Urothelium cell line (cell line): ENCODE measurements at regions not wholly inside any gene's neighbourhood (a gene's known extent, or its start where the extent isn't known, plus 50 kb on each side); places are given as distances from the start of the nearest gene placed in this dataset.
"Not testable (repeated sequence)": the region's sequence is repeated elsewhere in the genome, so short reads cannot be mapped to it uniquely, and the experiment has no call there.

Experiments used
- DNase-seq: peaks from one replicate; pipeline ENCODE4 v3.0.0; 2011; ENCODE audit warnings: low spot score, mixed read lengths
- FAIRE-seq: peaks from 2 replicates; lab custom pipeline; 2011; peaks lifted over from hg19 to GRCh38; lab: Jason Lieb, UNC

- FAIRE-seq (no peak), DNase-seq (no peak)
Observed at GRCh38 chr7:39824456-39825200, 125.4 kb upstream of the CDK13 start.

DNA sequence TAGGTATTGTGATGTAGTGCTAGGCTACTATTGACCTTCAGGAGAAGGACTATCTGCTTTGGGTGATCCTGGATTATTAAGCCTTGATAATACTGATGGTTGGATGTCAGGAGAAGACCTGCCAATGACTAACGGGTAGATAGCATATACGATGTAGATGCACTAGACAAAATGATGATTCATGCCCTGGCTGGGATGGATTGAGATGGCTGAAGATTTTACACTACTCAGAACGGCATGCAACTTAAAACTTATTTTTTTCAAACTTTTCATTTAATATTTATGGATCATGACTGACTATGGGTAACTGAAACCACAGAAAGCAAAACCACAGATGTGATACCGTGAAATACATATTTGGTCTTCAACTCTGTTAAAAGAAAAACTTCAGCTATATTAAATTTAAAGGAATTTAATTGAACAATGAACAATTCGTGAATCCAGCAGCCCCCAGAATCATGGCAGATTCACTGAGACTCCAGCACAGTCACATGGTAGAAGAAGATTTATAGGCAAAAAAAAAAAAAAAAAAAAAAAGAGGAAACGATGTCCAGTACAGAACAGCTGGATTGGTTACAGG, 124.6 kb upstream of the CDK13 start:
- DNase-seq (no peak), FAIRE-seq (no peak)

DNA sequence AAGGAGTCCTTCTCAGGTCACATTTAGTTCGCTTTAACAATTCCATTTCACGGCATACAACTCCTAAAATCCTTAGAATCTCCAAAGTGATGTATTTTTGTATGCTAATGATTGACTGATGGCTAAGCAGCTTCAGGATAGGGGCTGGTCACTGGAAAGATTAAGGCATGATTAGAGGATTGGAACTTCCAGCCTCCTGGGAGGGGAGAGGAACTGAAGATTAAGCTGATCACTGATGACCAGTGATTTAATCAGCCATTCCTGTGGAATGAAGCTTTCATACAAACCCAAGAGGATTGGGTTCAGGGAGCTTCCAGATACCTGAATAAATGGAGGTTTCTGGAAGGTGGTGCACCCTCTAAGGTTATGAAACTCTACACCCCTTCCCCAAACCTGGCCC, 123.9 kb upstream of the CDK13 start:
- FAIRE-seq (no peak), DNase-seq (no peak)

GRCh38 chr7:39827571-39827970, 122.5 kb upstream of the CDK13 start:
- FAIRE-seq (peak; percentile 58), DNase-seq (no peak)

DNA sequence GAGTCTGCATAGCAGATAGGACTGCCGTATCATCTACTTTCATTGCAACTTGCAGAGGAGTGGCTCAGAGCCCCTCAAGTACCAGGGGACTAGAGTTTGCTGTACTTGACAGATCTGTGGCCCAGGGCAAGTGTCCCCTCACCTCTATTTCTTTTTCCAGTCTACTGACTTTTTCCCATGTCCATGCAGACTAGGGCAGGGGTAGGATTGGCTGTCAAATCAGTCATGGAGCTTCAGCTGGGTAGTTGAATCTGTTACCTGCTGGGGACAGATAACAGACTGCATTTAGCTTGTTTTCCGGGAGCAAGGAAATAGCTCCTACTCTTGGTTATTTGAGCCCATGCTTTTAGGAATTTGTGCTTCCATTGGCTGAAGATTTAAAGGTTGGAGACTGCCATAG, 121.0 kb upstream of the CDK13 start:
- FAIRE-seq (no peak), DNase-seq (no peak)

DNA sequence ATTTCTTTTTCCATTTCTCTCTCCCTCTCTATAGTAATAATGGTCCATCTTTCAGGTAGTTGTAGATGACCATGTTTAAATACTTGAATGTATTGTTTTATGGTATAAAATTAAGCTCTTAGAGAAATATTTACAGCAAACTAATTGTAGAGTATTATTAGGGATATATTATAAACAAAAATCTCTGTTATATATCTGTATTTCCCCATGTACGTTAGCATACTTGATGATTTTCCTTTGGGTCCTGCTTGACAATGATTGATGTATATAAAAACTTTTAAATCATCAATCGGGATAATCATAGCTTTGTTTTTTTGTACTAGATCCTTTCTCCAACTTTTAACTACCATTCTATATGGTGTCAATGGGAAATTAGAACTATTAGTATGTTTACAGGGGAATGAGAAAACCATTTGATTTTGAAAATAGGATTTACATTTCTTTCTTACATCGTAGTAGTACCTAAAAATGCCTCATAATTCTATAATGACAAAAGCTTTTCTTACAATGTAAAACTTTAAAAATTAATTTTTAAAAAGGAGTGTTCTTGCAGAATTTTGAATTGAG, 117.5 kb upstream of the CDK13 start:
- DNase-seq: no peak
- FAIRE-seq: no peak

DNA sequence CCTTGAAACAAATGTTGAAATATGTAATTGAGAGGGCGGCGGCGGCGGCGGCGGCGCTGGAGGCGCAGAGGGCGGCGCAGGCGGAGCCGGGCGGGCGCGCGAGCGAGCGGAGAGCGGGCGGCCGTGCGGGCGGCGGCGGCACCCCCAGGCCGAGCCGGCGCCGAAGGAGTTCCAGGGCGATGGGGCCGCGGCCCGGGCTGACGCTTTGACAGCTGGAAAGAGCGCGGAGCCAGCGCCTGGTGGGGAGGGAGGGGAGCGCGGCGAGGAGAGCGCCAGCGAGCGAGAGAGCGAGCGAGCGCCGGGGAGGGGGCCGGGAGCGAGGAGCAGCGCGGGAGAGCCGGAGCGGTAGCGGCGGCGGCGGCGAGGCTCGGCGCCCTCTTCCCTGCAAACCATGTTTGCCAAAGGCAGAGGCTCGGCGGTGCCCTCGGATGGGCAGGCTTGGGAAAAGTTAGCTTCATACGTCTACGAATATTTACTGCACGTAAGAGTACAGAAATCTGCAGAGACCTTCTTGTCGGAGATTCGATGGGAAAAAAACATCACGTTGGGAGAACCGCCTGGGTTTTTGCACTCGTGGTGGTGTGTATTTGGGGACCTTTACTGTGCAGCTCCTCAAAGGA, 116.8 kb upstream of the CDK13 start:
- FAIRE-seq, DNase-seq: not testable (repeated sequence)

GRCh38 chr7:39833865-39834634, 116.0 kb upstream of the CDK13 start:
- DNase-seq: not testable (repeated sequence)
- FAIRE-seq: peak; percentile 97

- DNase-seq (peak; percentile 31), FAIRE-seq (no peak)
Observed at GRCh38 chr7:39838326-39838725, 111.7 kb upstream of the CDK13 start.

GRCh38 chr7:39845006-39845405, 105.0 kb upstream of the CDK13 start:
- DNase-seq (no peak), FAIRE-seq (no peak)

DNA sequence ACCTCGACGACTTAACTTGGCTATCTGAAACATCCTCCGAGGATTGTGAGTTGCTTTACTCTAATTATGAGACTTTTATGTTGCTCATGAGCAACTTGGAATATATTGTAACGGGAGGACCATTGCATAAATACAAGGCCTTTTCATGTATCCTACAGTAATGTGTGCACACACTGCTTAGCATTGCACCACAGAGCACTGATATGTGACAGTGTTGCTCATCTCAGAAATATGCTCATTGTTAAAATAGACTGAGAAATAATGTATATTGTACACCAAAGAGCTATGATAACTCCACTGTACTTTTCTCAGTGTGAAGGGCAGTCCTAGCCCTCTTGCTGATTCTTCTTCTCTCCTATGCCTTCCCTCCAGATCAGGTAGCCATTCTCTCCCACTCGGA, 102.8 kb upstream of the CDK13 start:
- no peak for FAIRE-seq
- DNase-seq: no peak

- FAIRE-seq (no peak), DNase-seq (no peak)
Observed at GRCh38 chr7:39851466-39852045, 98.5 kb upstream of the CDK13 start.

DNA sequence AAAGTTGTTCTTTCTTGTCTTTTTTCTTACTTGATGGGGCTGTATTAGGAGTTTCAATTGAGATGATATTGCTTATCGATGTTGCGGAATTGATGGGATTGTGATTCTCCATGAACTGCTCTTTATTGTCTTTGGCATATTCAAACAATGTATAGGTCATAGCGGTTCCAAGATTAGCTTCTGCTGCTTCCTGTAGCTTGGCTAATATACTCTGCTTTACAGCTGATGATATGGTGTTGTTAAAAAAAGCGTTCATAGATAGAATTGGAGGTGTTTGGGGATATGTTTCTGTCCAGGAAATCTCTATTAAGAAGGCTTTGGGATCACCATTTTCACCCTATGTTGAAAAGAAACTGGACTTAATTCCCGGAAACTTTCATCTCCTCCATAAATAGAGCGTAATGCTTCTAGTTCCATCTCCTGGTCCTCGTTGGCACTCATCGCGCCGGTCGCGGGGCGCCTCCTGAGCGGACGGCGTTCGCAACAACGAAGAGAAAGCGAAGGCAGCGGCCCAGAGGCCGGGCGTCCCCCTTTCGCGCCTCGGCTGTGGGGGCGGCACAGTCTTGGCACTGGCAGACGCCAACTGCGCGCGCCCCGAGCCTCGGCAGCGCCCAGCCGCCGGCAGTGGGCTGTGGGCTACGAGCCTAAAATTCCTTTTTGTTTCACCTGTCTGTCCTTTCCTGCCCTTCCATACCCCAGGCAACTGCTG, 95.3 kb upstream of the CDK13 start:
- DNase-seq: not testable (repeated sequence)
- peak; percentile 30 for FAIRE-seq

DNA sequence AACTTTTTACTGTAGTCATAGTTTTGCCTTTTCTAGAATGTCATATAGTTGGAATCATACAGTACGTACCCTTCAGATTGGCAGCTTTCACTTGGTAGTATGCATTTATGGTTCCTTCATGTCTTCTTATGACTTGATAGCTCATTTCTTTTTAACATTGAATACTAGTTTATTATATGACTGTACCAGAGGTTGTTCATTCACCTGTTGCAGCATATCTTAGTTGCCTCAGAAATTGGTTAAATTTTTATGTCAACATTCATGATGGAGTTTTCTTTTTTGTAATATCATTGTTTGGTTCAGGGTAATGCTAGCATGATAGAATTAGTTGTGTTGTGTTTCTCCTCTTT, 94.8 kb upstream of the CDK13 start:
- FAIRE-seq (no peak), DNase-seq (no peak)

- DNase-seq, FAIRE-seq: not testable (repeated sequence)
Observed at GRCh38 chr7:39863675-39864322, 86.3 kb upstream of the CDK13 start.

DNA sequence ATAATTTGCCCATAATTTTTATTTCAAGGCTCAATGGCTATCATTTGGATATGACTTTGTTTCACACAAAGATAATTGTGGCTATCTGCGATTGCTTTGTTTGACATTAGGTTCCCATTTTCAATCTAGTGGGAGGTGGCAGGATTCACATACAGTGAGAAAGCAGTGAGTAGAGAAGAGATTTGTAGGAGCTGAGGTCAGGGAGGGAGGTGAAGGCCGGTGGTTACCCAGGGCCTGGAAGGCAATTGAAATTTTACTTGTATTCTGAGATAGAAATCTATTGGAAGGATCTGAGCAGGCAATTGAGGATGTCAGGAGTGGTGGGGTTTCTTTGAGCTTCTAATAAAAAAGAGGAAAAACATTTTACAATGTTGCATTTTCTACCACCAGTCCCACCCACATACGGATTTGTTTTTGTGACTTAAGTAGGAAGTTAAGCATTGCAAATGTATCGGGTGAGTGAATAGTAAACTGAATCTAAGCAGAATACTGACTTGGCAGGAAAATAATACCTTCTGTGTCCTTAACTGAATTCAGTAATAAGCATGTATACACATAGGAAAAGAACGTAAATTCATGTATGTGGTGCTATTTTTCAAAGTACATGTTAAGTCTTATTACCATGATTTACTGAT, 80.1 kb upstream of the CDK13 start:
- not testable (repeated sequence) for FAIRE-seq, DNase-seq

- FAIRE-seq, DNase-seq: not testable (repeated sequence)
Observed at GRCh38 chr7:39871610-39872009, 78.4 kb upstream of the CDK13 start.

GRCh38 chr7:39880556-39880955, 69.5 kb upstream of the CDK13 start:
- DNase-seq: no peak
- FAIRE-seq: no peak

- DNase-seq (no peak), FAIRE-seq (no peak)
Observed at GRCh38 chr7:39882148-39882784, 67.8 kb upstream of the CDK13 start.
